Coronary artery (tissue), 2 donors: ENCODE measurements at regions not wholly inside any gene's neighbourhood (a gene's known extent, or its start where the extent isn't known, plus 50 kb on each side); places are given as distances from the start of the nearest gene placed in this dataset.

ENCODE experiments used
- DNase-seq: peaks from one replicate; pipeline ENCODE4 v3.0.0-alpha.2; 2017; ENCODE audit warnings: low spot score
- H3K27ac ChIP-seq, 2 donors: fragments of 200-600 bp; sonication (generic); one replicate each; pipeline ENCODE4 v1.5.1; 2016 to 2019
- H3K4me3 ChIP-seq: fragments of 200-600 bp; sonication (generic); 2 replicates; pipeline ENCODE4 v1.5.1; 2016; ENCODE audit warnings: mild to moderate bottlenecking, moderate library complexity
- CTCF ChIP-seq: fragments of 200-600 bp; sonication (generic); IDR thresholded peaks from one replicate; pipeline ENCODE4 v1.5.1; 2019; ENCODE audit warnings: antibody characterized with exemption

DNA sequence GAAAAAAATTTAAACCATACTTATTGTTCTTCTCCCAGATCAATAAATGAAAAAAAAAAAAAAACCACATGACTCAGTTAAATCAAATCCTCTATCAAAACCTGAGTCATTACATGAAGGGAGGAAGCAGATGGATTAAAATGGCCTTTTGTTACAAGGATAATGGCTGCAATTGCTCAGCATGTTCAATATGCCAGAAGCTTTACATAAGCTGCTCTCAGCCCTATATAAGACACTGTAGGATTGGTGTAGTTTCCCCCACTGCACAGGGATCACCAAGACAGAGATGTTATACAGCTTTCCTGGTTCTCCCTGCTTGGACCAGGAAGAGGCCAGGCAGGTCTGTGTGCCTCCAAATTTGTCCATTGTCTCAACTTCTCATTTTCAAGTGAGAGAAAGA, 101.6 kb upstream of the MAP1B start:
- Histone ChIP-seq H3K27ac (no peak overlapping the region), H3K4me3 (no peak overlapping the region)
- TF ChIP-seq CTCF = no peak
- no peak for DNase-seq

- Histone ChIP-seq H3K4me3 (no peak overlapping the region), H3K27ac (no peak overlapping the region)
- no peak for DNase-seq
- TF ChIP-seq CTCF = no peak
Observed at GRCh38 chr5:72006361-72006760, 100.9 kb upstream of the MAP1B start.

GRCh38 chr5:72007336-72008111, 99.8 kb upstream of the MAP1B start:
- Histone ChIP-seq H3K4me3 (no peak overlapping the region), H3K27ac (no peak overlapping the region)
- DNase-seq = no peak
- TF ChIP-seq CTCF = no peak

DNA sequence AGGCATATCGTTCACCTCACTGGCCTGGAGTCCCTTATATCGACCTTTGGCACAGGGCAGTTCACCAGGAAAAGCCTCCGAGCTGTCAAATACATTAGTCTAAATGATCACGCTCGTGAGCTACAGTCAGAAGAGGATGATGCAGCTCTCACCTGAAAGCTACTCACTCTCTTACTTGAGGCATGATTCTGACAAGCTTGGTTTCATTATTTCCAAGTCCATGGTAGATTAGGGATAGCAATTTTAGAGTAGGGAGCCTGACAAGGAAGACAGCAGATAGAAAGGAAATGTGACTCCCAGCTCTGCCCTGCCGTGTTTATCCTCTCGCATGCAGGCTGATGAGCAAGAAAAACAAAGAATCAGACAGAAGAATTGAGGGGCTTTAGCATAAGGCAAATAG, 98.0 kb upstream of the MAP1B start:
- no peak overlapping the region for H3K27ac ChIP-seq
- no peak for TF ChIP-seq CTCF
- no peak for DNase-seq
- no peak overlapping the region for H3K4me3 ChIP-seq

- no peak for TF ChIP-seq CTCF
- DNase-seq = no peak
- Histone ChIP-seq H3K4me3 (no peak overlapping the region), H3K27ac (no peak overlapping the region)
Observed at GRCh38 chr5:72010430-72010829, 96.8 kb upstream of the MAP1B start.

- no peak for DNase-seq
- H3K4me3 ChIP-seq = no peak overlapping the region
- H3K27ac ChIP-seq = no peak overlapping the region
- TF ChIP-seq CTCF = no peak
Observed at GRCh38 chr5:72012906-72013305, 94.4 kb upstream of the MAP1B start.

GRCh38 chr5:72013766-72014624, 93.3 kb upstream of the MAP1B start:
- no peak for TF ChIP-seq CTCF
- no peak overlapping the region for H3K4me3 ChIP-seq
- no peak overlapping the region for H3K27ac ChIP-seq
- DNase-seq = no peak
